ENCODE measurements at regions not wholly inside any gene's neighbourhood (a gene's known extent, or its start where the extent isn't known, plus 50 kb on each side); places are given as distances from the start of the nearest gene placed in this dataset.

- Histone ChIP-seq H3K27ac (ENCODE audit: low read length) (no peak overlapping the region), H3K9ac (ENCODE audit: low read depth, low read length) (no peak overlapping the region), H3K27me3 (ENCODE audit: insufficient read depth, low read length) (no peaks in the 10 kb centered on the region), H3K4me3 (ENCODE audit: low read length) (no peak overlapping the region), H3K9me3 (ENCODE audit: insufficient read depth, low read depth, low read length) (peaks cover 7% of the 10 kb centered on the region), H3K4me1 (ENCODE audit: insufficient read depth, low read length) (no peaks in the 10 kb centered on the region), H3K36me3 (ENCODE audit: insufficient read depth, low read depth, low read length) (no peaks in the 10 kb centered on the region)
Observed at GRCh38 chr1:184141361-184141880, 89.9 kb downstream of the TSEN15 start.

GRCh38 chr1:184143449-184143848 is 91.9 kb downstream of the TSEN15 start:
- no peak overlapping the region for H3K4me3 ChIP-seq (ENCODE audit: low read length)
- no peaks in the 10 kb centered on the region for H3K27me3 ChIP-seq (ENCODE audit: insufficient read depth, low read length)
- H3K9ac ChIP-seq (ENCODE audit: low read depth, low read length), result no peak overlapping the region
- no peaks in the 10 kb centered on the region for H3K4me1 ChIP-seq (ENCODE audit: insufficient read depth, low read length)
- H3K27ac ChIP-seq (ENCODE audit: low read length), result no peak overlapping the region
- H3K9me3 ChIP-seq (ENCODE audit: insufficient read depth, low read depth, low read length), result no peaks in the 10 kb centered on the region; the same call in 1 of the 2 replicates
- no peaks in the 10 kb centered on the region for H3K36me3 ChIP-seq (ENCODE audit: insufficient read depth, low read depth, low read length)

GRCh38 chr1:184145083-184145482 is 93.6 kb downstream of the TSEN15 start:
- H3K9ac ChIP-seq (ENCODE audit: low read depth, low read length), result no peak overlapping the region
- H3K4me3 ChIP-seq (ENCODE audit: low read length), result no peak overlapping the region
- H3K27ac ChIP-seq (ENCODE audit: low read length), result no peak overlapping the region
- no peaks in the 10 kb centered on the region for H3K27me3 ChIP-seq (ENCODE audit: insufficient read depth, low read length)
- H3K4me1 ChIP-seq (ENCODE audit: insufficient read depth, low read length), result no peaks in the 10 kb centered on the region
- no peaks in the 10 kb centered on the region for H3K9me3 ChIP-seq (ENCODE audit: insufficient read depth, low read depth, low read length)
- H3K36me3 ChIP-seq (ENCODE audit: insufficient read depth, low read depth, low read length), result no peaks in the 10 kb centered on the region

GRCh38 chr1:184146202-184146601 is 94.7 kb downstream of the TSEN15 start:
- H3K9ac ChIP-seq (ENCODE audit: low read depth, low read length), result no peak overlapping the region

GRCh38 chr1:184150776-184151531 is 99.4 kb downstream of the TSEN15 start:
- Histone ChIP-seq H3K4me1 (ENCODE audit: insufficient read depth, low read length) (peaks cover 12% of the 10 kb centered on the region; the same call in 1 of the 2 replicates), H3K27me3 (ENCODE audit: insufficient read depth, low read length) (no peaks in the 10 kb centered on the region), H3K36me3 (ENCODE audit: insufficient read depth, low read depth, low read length) (no peaks in the 10 kb centered on the region), H3K9me3 (ENCODE audit: insufficient read depth, low read depth, low read length) (no peaks in the 10 kb centered on the region), H3K4me3 (ENCODE audit: low read length) (no peak overlapping the region), H3K27ac (ENCODE audit: low read length) (no peak overlapping the region), H3K9ac (ENCODE audit: low read depth, low read length) (no peak overlapping the region)

More at GRCh38 chr1:184146202-184146601, 94.7 kb downstream of the TSEN15 start:
- H3K36me3 ChIP-seq (ENCODE audit: insufficient read depth, low read depth, low read length), result no peaks in the 10 kb centered on the region
- H3K9me3 ChIP-seq (ENCODE audit: insufficient read depth, low read depth, low read length), result no peaks in the 10 kb centered on the region
- no peak overlapping the region for H3K27ac ChIP-seq (ENCODE audit: low read length)
- H3K4me3 ChIP-seq (ENCODE audit: low read length), result no peak overlapping the region
- no peaks in the 10 kb centered on the region for H3K27me3 ChIP-seq (ENCODE audit: insufficient read depth, low read length)
- H3K4me1 ChIP-seq (ENCODE audit: insufficient read depth, low read length), result no peaks in the 10 kb centered on the region

GRCh38 chr1:184152434-184152898 is 100.9 kb downstream of the TSEN15 start:
- Histone ChIP-seq H3K27me3 (ENCODE audit: insufficient read depth, low read length) (no peaks in the 10 kb centered on the region), H3K27ac (ENCODE audit: low read length) (no peak overlapping the region), H3K9ac (ENCODE audit: low read depth, low read length) (no peak overlapping the region), H3K36me3 (ENCODE audit: insufficient read depth, low read depth, low read length) (no peaks in the 10 kb centered on the region), H3K9me3 (ENCODE audit: insufficient read depth, low read depth, low read length) (no peaks in the 10 kb centered on the region), H3K4me3 (ENCODE audit: low read length) (no peak overlapping the region), H3K4me1 (ENCODE audit: insufficient read depth, low read length) (peaks cover 22% of the 10 kb centered on the region)

GRCh38 chr1:184152974-184153373 is 101.4 kb downstream of the TSEN15 start:
- H3K4me1 ChIP-seq (ENCODE audit: insufficient read depth, low read length), result peaks cover 25% of the 10 kb centered on the region
- no peaks in the 10 kb centered on the region for H3K9me3 ChIP-seq (ENCODE audit: insufficient read depth, low read depth, low read length)
- no peaks in the 10 kb centered on the region for H3K27me3 ChIP-seq (ENCODE audit: insufficient read depth, low read length)
- H3K9ac ChIP-seq (ENCODE audit: low read depth, low read length), result no peak overlapping the region
- H3K36me3 ChIP-seq (ENCODE audit: insufficient read depth, low read depth, low read length), result no peaks in the 10 kb centered on the region
- H3K4me3 ChIP-seq (ENCODE audit: low read length), result no peak overlapping the region
- H3K27ac ChIP-seq (ENCODE audit: low read length), result no peak overlapping the region

GRCh38 chr1:184153731-184154130 is 102.2 kb downstream of the TSEN15 start:
- Histone ChIP-seq H3K4me3 (ENCODE audit: low read length) (no peak overlapping the region), H3K4me1 (ENCODE audit: insufficient read depth, low read length) (peaks cover 27% of the 10 kb centered on the region), H3K36me3 (ENCODE audit: insufficient read depth, low read depth, low read length) (no peaks in the 10 kb centered on the region), H3K9ac (ENCODE audit: low read depth, low read length) (no peak overlapping the region), H3K27ac (ENCODE audit: low read length) (no peak overlapping the region), H3K9me3 (ENCODE audit: insufficient read depth, low read depth, low read length) (no peaks in the 10 kb centered on the region), H3K27me3 (ENCODE audit: insufficient read depth, low read length) (0 out of 2 replicates have a peak, but pooled peaks cover 5% of the 10 kb centered on the region)

GRCh38 chr1:184156521-184157393 is 105.2 kb downstream of the TSEN15 start:
- Histone ChIP-seq H3K9ac (ENCODE audit: low read depth, low read length) (no peak overlapping the region), H3K4me1 (ENCODE audit: insufficient read depth, low read length) (peaks cover 28% of the 10 kb centered on the region), H3K9me3 (ENCODE audit: insufficient read depth, low read depth, low read length) (no peaks in the 10 kb centered on the region), H3K4me3 (ENCODE audit: low read length) (no peak overlapping the region), H3K27me3 (ENCODE audit: insufficient read depth, low read length) (0 out of 2 replicates have a peak, but pooled peaks cover 5% of the 10 kb centered on the region), H3K36me3 (ENCODE audit: insufficient read depth, low read depth, low read length) (no peaks in the 10 kb centered on the region), H3K27ac (ENCODE audit: low read length) (no peak overlapping the region)

- Histone ChIP-seq H3K4me1 (ENCODE audit: insufficient read depth, low read length) (peaks cover 28% of the 10 kb centered on the region), H3K27me3 (ENCODE audit: insufficient read depth, low read length) (0 out of 2 replicates have a peak, but pooled peaks cover 5% of the 10 kb centered on the region), H3K4me3 (ENCODE audit: low read length) (no peak overlapping the region), H3K9ac (ENCODE audit: low read depth, low read length) (no peak overlapping the region), H3K36me3 (ENCODE audit: insufficient read depth, low read depth, low read length) (no peaks in the 10 kb centered on the region), H3K27ac (ENCODE audit: low read length) (no peak overlapping the region), H3K9me3 (ENCODE audit: insufficient read depth, low read depth, low read length) (no peaks in the 10 kb centered on the region)
Observed at GRCh38 chr1:184157394-184157742, 105.8 kb downstream of the TSEN15 start.

GRCh38 chr1:184158896-184159681 is 107.6 kb downstream of the TSEN15 start:
- Histone ChIP-seq H3K36me3 (ENCODE audit: insufficient read depth, low read depth, low read length) (no peaks in the 10 kb centered on the region), H3K9ac (ENCODE audit: low read depth, low read length) (no peak overlapping the region), H3K4me1 (ENCODE audit: insufficient read depth, low read length) (peaks cover 20% of the 10 kb centered on the region), H3K27ac (ENCODE audit: low read length) (no peak overlapping the region), H3K4me3 (ENCODE audit: low read length) (no peak overlapping the region), H3K9me3 (ENCODE audit: insufficient read depth, low read depth, low read length) (no peaks in the 10 kb centered on the region), H3K27me3 (ENCODE audit: insufficient read depth, low read length) (0 out of 2 replicates have a peak, but pooled peaks cover 5% of the 10 kb centered on the region)
